H9 (cell line): ENCODE measurements at regions not wholly inside any gene's neighbourhood (a gene's known extent, or its start where the extent isn't known, plus 50 kb on each side); places are given as distances from the start of the nearest gene placed in this dataset.

Source experiments
- DNase-seq: peaks from one replicate; pipeline ENCODE4 v3.0.0-alpha.2; 2017
- H2AFZ ChIP-seq: one replicate; pipeline ENCODE4 v1.6.1; 2013; ENCODE audit warnings: mild to moderate bottlenecking, low read length, control low read depth, moderate library complexity
- H2AK5ac ChIP-seq: 2 replicates; pipeline ENCODE4 v1.6.1; 2013; ENCODE audit warnings: low read length, control low read depth, mixed read lengths; ENCODE audit not compliant: insufficient read length
- H2BK120ac ChIP-seq: one replicate; pipeline ENCODE4 v1.6.1; 2013; ENCODE audit warnings: low read depth, mild to moderate bottlenecking, low read length, control low read depth, inconsistent platforms; ENCODE audit not compliant: poor library complexity, severe bottlenecking
- H2BK12ac ChIP-seq: 2 replicates; pipeline ENCODE4 v1.6.1; 2013; ENCODE audit warnings: low read length, control low read depth, mixed read lengths, low read depth; ENCODE audit not compliant: insufficient read length
- H2BK15ac ChIP-seq: 2 replicates; pipeline ENCODE4 v1.6.1; 2013; ENCODE audit warnings: low read depth, low read length, control low read depth
- H2BK20ac ChIP-seq: one replicate; pipeline ENCODE4 v1.6.1; 2013; ENCODE audit warnings: low read depth, mild to moderate bottlenecking, low read length, control low read depth, inconsistent platforms; ENCODE audit not compliant: poor library complexity, severe bottlenecking
- H2BK5ac ChIP-seq: 2 replicates; pipeline ENCODE4 v1.6.1; 2013; ENCODE audit warnings: low read length, control low read depth, mixed read lengths; ENCODE audit not compliant: insufficient read length
- H3K14ac ChIP-seq: 2 replicates; pipeline ENCODE4 v1.6.1; 2013; ENCODE audit warnings: low read length, control low read depth; ENCODE audit not compliant: insufficient read depth
- H3K18ac ChIP-seq: 2 replicates; pipeline ENCODE4 v1.6.1; 2013; ENCODE audit warnings: low read depth, mild to moderate bottlenecking, mixed read lengths, low read length, control low read depth; ENCODE audit not compliant: insufficient read length
- H3K23ac ChIP-seq: 2 replicates; pipeline ENCODE4 v1.6.1; 2013; ENCODE audit warnings: low read length, control low read depth, mixed read lengths, low read depth; ENCODE audit not compliant: insufficient read length
- H3K23me2 ChIP-seq: 2 replicates; pipeline ENCODE4 v1.6.1; 2013; ENCODE audit warnings: low read depth, mild to moderate bottlenecking, mixed read lengths, low read length, control low read depth; ENCODE audit not compliant: insufficient read length, poor library complexity, severe bottlenecking
- H3K27ac ChIP-seq: 2 replicates; pipeline ENCODE4 v1.5.1; 2013; ENCODE audit warnings: low read length, control low read depth, mixed read lengths, low read depth; ENCODE audit not compliant: insufficient read length
- H3K27me3 ChIP-seq: 2 replicates; pipeline ENCODE4 v1.6.1; 2013; ENCODE audit warnings: low read length, control low read depth, inconsistent platforms; ENCODE audit not compliant: insufficient read depth
- H3K4ac ChIP-seq: 2 replicates; pipeline ENCODE4 v1.6.1; 2013; ENCODE audit warnings: low read depth, mild to moderate bottlenecking, control low read depth, inconsistent platforms, low read length, moderate library complexity
- H3K4me1 ChIP-seq: 2 replicates; pipeline ENCODE4 v1.6.1; 2013; ENCODE audit warnings: low read length, control low read depth, inconsistent platforms; ENCODE audit not compliant: insufficient read depth
- H3K4me2 ChIP-seq: 2 replicates; pipeline ENCODE4 v1.6.1; 2013; ENCODE audit warnings: low read length, control low read depth, mixed read lengths; ENCODE audit not compliant: insufficient read length, insufficient read depth
- H3K56ac ChIP-seq: 2 replicates; pipeline ENCODE4 v1.6.1; 2013; ENCODE audit warnings: low read depth, mild to moderate bottlenecking, mixed read lengths, low read length, control low read depth; ENCODE audit not compliant: insufficient read length
- H3K79me1 ChIP-seq: 2 replicates; pipeline ENCODE4 v1.6.1; 2013; ENCODE audit warnings: low read depth, mild to moderate bottlenecking, moderate library complexity, low read length, control low read depth, inconsistent platforms; ENCODE audit not compliant: insufficient read depth, poor library complexity, severe bottlenecking
- H3K79me2 ChIP-seq: 2 replicates; pipeline ENCODE4 v1.6.1; 2013; ENCODE audit warnings: low read length, control low read depth, inconsistent platforms; ENCODE audit not compliant: insufficient read depth
- H3K9ac ChIP-seq: 2 replicates; pipeline ENCODE4 v1.6.1; 2013; ENCODE audit warnings: low read length, control low read depth, mixed read lengths; ENCODE audit not compliant: insufficient read length; ENCODE audit errors: extremely low read depth
- H3K9me3 ChIP-seq: one replicate; pipeline ENCODE4 v1.6.1; 2013; ENCODE audit warnings: low read depth, low read length, inconsistent platforms; ENCODE audit not compliant: control insufficient read depth
- H3T11ph ChIP-seq: one replicate; pipeline ENCODE4 v1.6.1; 2013; ENCODE audit warnings: mild to moderate bottlenecking, low read length, control low read depth, inconsistent platforms
- H4K20me1 ChIP-seq: one replicate; pipeline ENCODE4 v1.6.1; 2013; ENCODE audit not compliant: control insufficient read depth, insufficient read length, insufficient read depth
- H4K5ac ChIP-seq: 2 replicates; pipeline ENCODE4 v1.6.1; 2013; ENCODE audit warnings: low read depth, mild to moderate bottlenecking, mixed read lengths, low read length, control low read depth; ENCODE audit not compliant: insufficient read length
- H4K8ac ChIP-seq: replicated peaks from 2 replicates; pipeline ENCODE4 v1.6.1; 2013; ENCODE audit warnings: low read length, control low read depth, mixed read lengths, low read depth; ENCODE audit not compliant: insufficient read length
- H4K91ac ChIP-seq: 2 replicates; pipeline ENCODE4 v1.6.1; 2013; ENCODE audit warnings: low read depth, mild to moderate bottlenecking, moderate library complexity, mixed read lengths, low read length, control low read depth; ENCODE audit not compliant: insufficient read length
- H3K27ac Mint-ChIP-seq, 3 experiments: 2 replicates in 2 of 3; 3 replicates in 1 of 3; pipeline ENCODE4 v1.8.0; 2020 to 2021; ENCODE audit warnings: mixed read lengths in 3 of 3, mild to moderate bottlenecking in 1 of 3, moderate library complexity in 1 of 3
- H3K27me3 Mint-ChIP-seq: 2 replicates; pipeline ENCODE4 v1.8.0; 2021; ENCODE audit warnings: low read depth, mild to moderate bottlenecking, moderate library complexity, mixed read lengths
- H3K36me3 Mint-ChIP-seq, 3 experiments: 2 replicates in 2 of 3; 3 replicates in 1 of 3; pipeline ENCODE4 v1.8.0; 2020 to 2021; ENCODE audit warnings: low read depth in 3 of 3, mixed read lengths in 3 of 3; ENCODE audit not compliant: insufficient read depth in 1 of 3
- H3K4me1 Mint-ChIP-seq, 2 experiments: 2 replicates each; pipeline ENCODE4 v1.8.0; 2020; ENCODE audit warnings: mixed read lengths in 2 of 2
- H3K4me3 Mint-ChIP-seq, 2 experiments: 2 replicates in 1 of 2; 3 replicates in 1 of 2; pipeline ENCODE4 v1.8.0; 2020 to 2021; ENCODE audit warnings: mild to moderate bottlenecking in 2 of 2, mixed read lengths in 2 of 2, moderate library complexity in 1 of 2
- H3K9me3 Mint-ChIP-seq, 2 experiments: 2 replicates in 1 of 2; 3 replicates in 1 of 2; pipeline ENCODE4 v1.8.0; 2020; ENCODE audit warnings: mild to moderate bottlenecking in 2 of 2, mixed read lengths in 2 of 2, moderate library complexity in 1 of 2
- CTCF ChIP-seq: fragments of 200-600 bp; sonication (generic); conservative IDR thresholded peaks from 3 replicates; pipeline ENCODE4 v1.8.0; 2021; ENCODE audit warnings: antibody characterized with exemption, mild to moderate bottlenecking
- WGBS: extraction: QIAGEN DNeasy Blood & Tissue Kit; methylation state at CpG from one replicate; pipeline ENCODE4 v1.1.7; 2013; ENCODE audit warnings: missing lambda C conversion rate, low lambda C conversion rate, mixed read lengths; ENCODE audit not compliant: insufficient read length; ENCODE audit errors: extremely low coverage; 5-methylcytosine and 5-hydroxymethylcytosine counted together

GRCh38 chr13:72653506-72653905 is 73.9 kb downstream of the MZT1 start:
- no peaks in the 10 kb centered on the region for H3K9me3 ChIP-seq
- H4K8ac ChIP-seq, result no peak overlapping the region
- no peak overlapping the region for H3K4me2 ChIP-seq
- H3K27ac Mint-ChIP-seq, result no peak overlapping the region
- WGBS, result no CpG with 5 or more reads among the region's 2 CpGs
- H4K91ac ChIP-seq, result no peak overlapping the region
- H2BK15ac ChIP-seq, result no peak overlapping the region
- no peak overlapping the region for H2AK5ac ChIP-seq
- H3K23ac ChIP-seq, result no peak overlapping the region
- no peak overlapping the region for H2AFZ ChIP-seq
- H3K23me2 ChIP-seq, result no peaks in the 10 kb centered on the region
- H2BK20ac ChIP-seq, result no peak overlapping the region
- DNase-seq, result no peak
- H2BK120ac ChIP-seq, result no peak overlapping the region
- no peak overlapping the region for H3T11ph ChIP-seq
- H4K5ac ChIP-seq, result no peak overlapping the region
- no peaks in the 10 kb centered on the region for H3K27me3 ChIP-seq
- no peak overlapping the region for H3K9ac ChIP-seq
- H2BK5ac ChIP-seq, result no peak overlapping the region
- H3K9me3 Mint-ChIP-seq, result peaks cover 2 to 3% of the 10 kb centered on the region in 2 experiments; a peak in 3 of 5 replicates
- H3K4me3 Mint-ChIP-seq, result no peak overlapping the region
- no peak for TF ChIP-seq CTCF
- peaks cover 0 to 3% of the 10 kb centered on the region in 2 experiments; a peak in 2 of 4 replicates for H3K4me1 Mint-ChIP-seq
- H3K14ac ChIP-seq, result no peak overlapping the region
- no peaks in the 10 kb centered on the region for H3K4me1 ChIP-seq
- no peak overlapping the region for H2BK12ac ChIP-seq
- no peak overlapping the region for H3K56ac ChIP-seq
- peaks cover 1% of the 10 kb centered on the region for H3K27me3 Mint-ChIP-seq
- H3K79me1 ChIP-seq, result no peaks in the 10 kb centered on the region
- H3K79me2 ChIP-seq, result no peaks in the 10 kb centered on the region
- no peaks in the 10 kb centered on the region for H4K20me1 ChIP-seq
- no peak overlapping the region for H3K18ac ChIP-seq
- no peaks in the 10 kb centered on the region for H3K36me3 Mint-ChIP-seq
- H3K4ac ChIP-seq, result no peak overlapping the region
- no peak overlapping the region for H3K27ac ChIP-seq
